Thyroid gland (tissue), 4 donors: ENCODE measurements at regions not wholly inside any gene's neighbourhood (a gene's known extent, or its start where the extent isn't known, plus 50 kb on each side); places are given as distances from the start of the nearest gene placed in this dataset.

Experiments used
- CTCF ChIP-seq, 6 experiments: fragments of 200-600 bp in 3 of 6; fragments of 450-650 bp in 3 of 6; sonication (generic) in 3 of 6; IDR thresholded peaks; one replicate each; pipeline ENCODE4 v1.5.1; 2016 to 2019; ENCODE audit warnings: antibody characterized with exemption in 6 of 6, mild to moderate bottlenecking in 2 of 6, inconsistent platforms in 1 of 6, moderate library complexity in 1 of 6
- POLR2A ChIP-seq, 2 donors: fragments of 450-650 bp; IDR thresholded peaks; one replicate each; pipeline ENCODE4 v1.6.1; 2017; ENCODE audit warnings: antibody characterized with exemption in 2 of 2, mild to moderate bottlenecking in 2 of 2, moderate library complexity in 1 of 2

- no peak for TF ChIP-seq CTCF (IDR thresholded peaks at IDR 0.05)
- TF ChIP-seq POLR2A (IDR thresholded peaks at IDR 0.05) = no peak
These were observed 684.0 kb upstream of the CDH9 start for GRCh38 chr5:27722337-27722736.
